ENCODE measurements at regions not wholly inside any gene's neighbourhood (a gene's known extent, or its start where the extent isn't known, plus 50 kb on each side); places are given as distances from the start of the nearest gene placed in this dataset.
"Not testable (repeated sequence)": the region's sequence is repeated elsewhere in the genome, so short reads cannot be mapped to it uniquely, and the experiment has no call there.

DNA sequence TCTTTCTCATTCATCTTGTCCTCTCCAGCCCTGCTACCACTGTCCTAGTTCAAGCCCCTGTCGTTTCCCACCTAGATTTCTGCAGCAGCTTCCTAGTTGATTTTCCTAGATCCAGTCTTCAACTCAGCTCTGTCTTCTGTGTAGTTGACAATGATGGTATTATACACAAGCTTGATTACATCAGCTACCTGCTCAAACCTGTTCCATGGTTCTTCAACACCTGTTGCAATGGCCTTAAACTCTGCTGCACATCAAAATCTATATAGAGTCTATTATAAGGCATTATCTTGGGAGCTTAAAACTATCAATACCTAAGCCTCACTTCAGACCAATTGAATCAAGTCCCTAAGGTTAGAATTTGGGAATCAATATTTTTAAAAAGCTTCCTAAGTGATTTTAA is 71.7 kb upstream of the PELI2 start:
- H3K4me1 Mint-ChIP-seq, result no peaks in the 10 kb centered on the region
- DNase-seq, result no peak
- no peak overlapping the region for H3K4me3 Mint-ChIP-seq
- POLR2A ChIA-PET, result no interaction called here
- no peak for ATAC-seq
- no peaks in the 10 kb centered on the region for H3K9me3 Mint-ChIP-seq
- no peak overlapping the region for H3K27ac Mint-ChIP-seq
- H3K27me3 Mint-ChIP-seq, result peaks cover 0 to 13% (median 6%) of the 10 kb centered on the region in 5 donors
- H3K36me3 Mint-ChIP-seq, result no peaks in the 10 kb centered on the region

DNA sequence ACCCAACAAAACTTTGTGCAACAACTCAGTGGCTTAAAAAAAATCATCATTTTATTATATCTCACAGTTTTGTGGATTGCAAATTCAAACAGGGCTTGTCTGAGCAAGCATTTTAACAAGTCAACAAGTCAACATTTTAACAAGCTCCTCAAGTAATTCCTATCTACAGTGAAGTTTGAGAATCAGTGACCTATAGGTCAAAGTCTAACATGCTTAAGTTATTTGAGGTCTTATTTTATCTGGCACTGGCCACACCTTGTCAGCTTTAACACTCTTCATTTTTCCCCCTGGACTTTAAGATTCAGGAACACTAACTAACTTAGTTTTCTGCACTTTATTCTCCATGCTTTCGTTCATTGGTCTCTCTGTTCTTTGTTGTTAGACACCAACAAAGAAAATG is 71.2 kb upstream of the PELI2 start:
- Mint-ChIP-seq H3K4me3 (no peak overlapping the region), H3K27ac (no peak overlapping the region), H3K9me3 (no peaks in the 10 kb centered on the region), H3K36me3 (no peaks in the 10 kb centered on the region), H3K27me3 (peaks cover 0 to 13% (median 5%) of the 10 kb centered on the region in 5 donors), H3K4me1 (no peaks in the 10 kb centered on the region)
- ATAC-seq (no peak), DNase-seq (no peak)
- POLR2A ChIA-PET, result no interaction called here

DNA sequence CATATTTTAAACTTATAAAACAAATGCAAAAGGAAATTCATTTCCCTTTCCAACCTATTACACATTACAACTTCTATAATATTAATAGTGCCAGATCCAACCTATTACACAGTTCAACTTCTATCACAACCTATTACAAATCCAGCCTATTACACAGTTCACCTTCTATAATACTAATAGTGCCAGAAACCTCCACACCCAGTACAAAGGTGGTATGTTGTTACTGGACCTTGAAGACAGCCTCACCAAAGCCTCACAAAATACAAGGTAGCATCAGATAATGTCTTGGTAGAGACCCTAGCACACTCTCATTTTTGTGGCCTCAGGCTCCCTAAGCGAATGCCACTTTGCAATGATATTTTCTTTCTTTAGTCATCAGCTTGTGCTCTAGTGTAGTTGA is 68.7 kb upstream of the PELI2 start:
- H3K27me3 Mint-ChIP-seq, result peaks cover 0 to 9% (median 5%) of the 10 kb centered on the region in 5 donors
- POLR2A ChIA-PET, result no interaction called here
- no peak for DNase-seq
- no peak for ATAC-seq
- H3K9me3 Mint-ChIP-seq, result no peaks in the 10 kb centered on the region
- H3K36me3 Mint-ChIP-seq, result no peaks in the 10 kb centered on the region
- H3K27ac Mint-ChIP-seq, result no peak overlapping the region
- H3K4me3 Mint-ChIP-seq, result no peak overlapping the region
- H3K4me1 Mint-ChIP-seq, result no peaks in the 10 kb centered on the region

DNA sequence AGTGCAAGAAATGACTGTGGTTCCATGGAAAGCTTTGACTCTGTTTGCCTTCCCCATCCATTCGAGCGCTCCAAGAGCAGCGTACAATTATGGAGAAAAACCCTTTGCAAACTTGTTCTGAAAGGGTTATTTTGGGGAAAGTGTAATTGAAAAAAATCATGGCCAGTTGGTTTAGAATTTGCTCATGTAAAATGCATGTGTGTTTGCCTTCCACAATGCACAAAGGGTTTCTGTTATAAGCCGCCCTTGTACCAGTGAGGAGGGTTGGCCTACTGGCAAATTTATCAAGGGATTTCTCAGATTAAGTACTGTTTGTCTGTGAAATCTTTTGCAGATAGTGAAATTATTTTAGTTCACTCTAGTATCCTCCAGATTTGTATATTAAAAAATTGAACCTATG is 62.7 kb upstream of the PELI2 start:
- Mint-ChIP-seq H3K9me3 (no peaks in the 10 kb centered on the region), H3K36me3 (no peaks in the 10 kb centered on the region), H3K4me3 (no peak overlapping the region), H3K4me1 (no peaks in the 10 kb centered on the region), H3K27ac (no peak overlapping the region), H3K27me3 (peaks cover 3 to 38% (median 15%) of the 10 kb centered on the region in 5 donors)
- POLR2A ChIA-PET, result no interaction called here
- ATAC-seq (no peak), DNase-seq (no peak)

DNA sequence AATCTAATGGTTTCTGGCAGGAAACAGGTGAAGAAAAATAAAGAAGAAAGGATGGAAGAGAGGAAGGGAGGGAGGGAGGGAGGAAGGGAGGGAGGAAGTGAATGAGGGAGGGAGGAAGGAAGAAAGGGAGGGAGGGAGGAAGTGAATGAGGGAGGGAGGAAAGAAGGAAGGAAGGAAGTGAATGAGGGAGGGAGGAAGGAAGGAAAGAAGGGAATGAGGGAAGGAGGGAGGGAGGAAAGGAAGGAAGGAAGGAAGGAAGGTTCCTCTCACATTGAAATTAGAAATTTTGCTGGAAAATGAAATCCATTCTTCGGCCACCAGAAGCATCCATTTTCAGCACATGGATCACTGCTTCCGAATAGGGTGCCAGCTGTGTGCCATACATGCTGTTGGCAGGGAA is 62.2 kb upstream of the PELI2 start:
- H3K9me3 Mint-ChIP-seq, result no peaks in the 10 kb centered on the region
- H3K27ac Mint-ChIP-seq, result no peak overlapping the region
- POLR2A ChIA-PET, result no interaction called here
- H3K4me1 Mint-ChIP-seq, result no peaks in the 10 kb centered on the region
- ATAC-seq (no peak), DNase-seq (no peak)
- no peaks in the 10 kb centered on the region for H3K36me3 Mint-ChIP-seq
- no peak overlapping the region for H3K4me3 Mint-ChIP-seq
- H3K27me3 Mint-ChIP-seq, result peaks cover 3 to 43% (median 18%) of the 10 kb centered on the region in 5 donors

DNA sequence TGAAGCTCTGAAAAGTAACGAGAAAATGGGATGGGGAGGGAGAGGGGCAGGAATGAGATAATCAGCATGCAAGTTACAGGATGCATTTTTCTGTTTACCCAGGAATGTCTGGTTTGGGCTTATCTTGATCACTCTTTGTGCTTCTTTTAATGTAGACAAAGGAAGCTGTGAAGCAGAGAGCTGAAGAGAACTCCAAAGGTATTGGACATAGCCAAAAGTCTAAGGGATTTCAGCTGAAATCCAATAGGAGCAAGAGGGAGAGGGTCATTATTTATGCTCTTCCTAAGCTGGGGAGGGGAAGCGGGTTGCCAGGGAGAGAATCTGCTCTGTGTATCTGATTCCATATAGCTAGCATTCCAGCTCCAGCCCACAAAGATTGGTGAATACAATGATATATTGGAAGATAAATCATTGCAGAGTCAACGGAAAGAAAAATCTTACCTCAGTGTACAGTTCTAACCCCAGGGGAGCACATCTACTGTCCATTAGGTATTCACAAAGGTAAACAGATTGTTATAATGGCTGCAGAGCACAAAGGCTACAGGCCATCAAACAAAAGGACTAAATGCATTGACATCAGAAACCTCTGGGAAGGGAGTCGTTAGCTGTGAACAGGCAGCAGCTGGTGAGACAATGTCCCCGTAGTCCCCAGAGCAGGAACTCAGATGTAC is 61.0 kb upstream of the PELI2 start:
- Mint-ChIP-seq H3K4me3 (no peak overlapping the region), H3K4me1 (no peaks in the 10 kb centered on the region), H3K9me3 (no peaks in the 10 kb centered on the region), H3K36me3 (no peaks in the 10 kb centered on the region), H3K27me3 (peaks cover 3 to 46% (median 17%) of the 10 kb centered on the region in 5 donors), H3K27ac (no peak overlapping the region)
- DNase-seq (no peak), ATAC-seq (no peak)
- POLR2A ChIA-PET, result no interaction called here

DNA sequence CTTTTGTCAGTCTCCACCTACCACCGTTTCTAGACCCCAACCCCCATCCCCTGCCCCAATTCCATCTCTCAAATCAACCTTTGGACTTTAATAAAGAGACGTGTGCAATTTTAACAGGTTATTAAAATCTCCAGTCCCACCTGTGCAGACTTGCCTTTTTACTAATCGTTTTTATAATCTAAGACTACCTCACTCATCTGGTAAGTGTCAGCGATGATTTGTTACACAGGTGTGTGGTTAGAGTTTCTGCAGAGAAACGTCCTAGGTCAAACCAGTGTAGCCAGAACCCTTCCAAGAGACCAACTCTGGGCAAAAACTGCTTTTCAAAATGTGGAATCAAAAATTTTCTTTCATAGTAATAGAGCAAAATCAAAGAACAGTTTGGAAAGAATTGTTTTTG is 60.4 kb upstream of the PELI2 start:
- Mint-ChIP-seq H3K27ac (no peak overlapping the region), H3K9me3 (no peaks in the 10 kb centered on the region), H3K4me1 (no peaks in the 10 kb centered on the region), H3K36me3 (no peaks in the 10 kb centered on the region), H3K4me3 (no peak overlapping the region), H3K27me3 (peaks cover 3 to 46% (median 17%) of the 10 kb centered on the region in 5 donors)
- POLR2A ChIA-PET, result no interaction called here
- ATAC-seq, result no peak
- DNase-seq, result no peak

DNA sequence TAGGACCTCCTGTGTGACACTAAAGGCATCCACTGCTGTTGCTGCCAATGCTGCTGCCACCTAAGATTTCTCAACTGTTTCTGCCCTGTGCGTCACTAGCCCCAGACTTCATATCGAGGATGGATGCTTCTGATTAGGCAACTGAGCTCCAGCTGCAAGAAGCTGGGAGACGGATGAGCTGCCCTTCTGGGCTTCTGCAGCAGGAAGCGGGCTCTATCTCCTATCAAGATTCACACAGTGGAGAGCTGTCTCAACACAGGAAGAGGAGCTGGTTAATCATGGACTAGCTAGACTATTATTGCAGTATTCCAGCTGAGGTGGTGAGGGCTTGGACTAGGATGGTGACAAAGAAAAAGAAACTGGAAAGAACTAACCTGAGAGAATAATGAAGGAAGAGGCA is 59.2 kb upstream of the PELI2 start:
- H3K4me3 Mint-ChIP-seq, result no peak overlapping the region
- no peak for ATAC-seq
- no peak for DNase-seq
- H3K4me1 Mint-ChIP-seq, result no peaks in the 10 kb centered on the region
- no peaks in the 10 kb centered on the region for H3K9me3 Mint-ChIP-seq
- peak overlapping the region in 1 of 10 donors; percentile 45 for H3K27ac Mint-ChIP-seq
- H3K27me3 Mint-ChIP-seq, result peaks cover 3 to 46% (median 17%) of the 10 kb centered on the region in 5 donors
- POLR2A ChIA-PET, result no interaction called here
- no peaks in the 10 kb centered on the region for H3K36me3 Mint-ChIP-seq

DNA sequence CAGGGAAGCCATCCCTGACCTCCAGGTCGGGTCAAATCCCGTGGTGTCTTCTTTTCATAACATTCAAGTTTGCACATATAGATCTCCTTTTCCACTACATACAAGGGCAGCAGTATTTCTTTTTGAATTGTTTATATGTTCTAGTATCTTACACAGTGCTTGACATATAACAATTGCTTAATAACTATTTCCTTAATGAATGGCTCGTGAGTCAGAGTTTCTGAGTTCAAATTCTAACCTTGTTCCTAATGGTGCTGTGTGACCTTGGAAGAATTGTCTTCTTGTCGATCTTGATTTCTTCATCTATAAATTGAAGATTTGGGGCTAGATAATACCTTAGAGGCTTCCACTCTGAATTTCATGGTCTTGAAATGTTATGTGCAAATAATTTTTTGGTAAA is 57.2 kb upstream of the PELI2 start:
- POLR2A ChIA-PET, result no interaction called here
- no peak for ATAC-seq
- peaks cover 6 to 34% (median 13%) of the 10 kb centered on the region in 5 donors for H3K27me3 Mint-ChIP-seq
- no peak overlapping the region for H3K27ac Mint-ChIP-seq
- H3K9me3 Mint-ChIP-seq, result no peaks in the 10 kb centered on the region
- no peaks in the 10 kb centered on the region for H3K4me1 Mint-ChIP-seq
- H3K4me3 Mint-ChIP-seq, result no peak overlapping the region
- H3K36me3 Mint-ChIP-seq, result no peaks in the 10 kb centered on the region
- DNase-seq, result no peak

DNA sequence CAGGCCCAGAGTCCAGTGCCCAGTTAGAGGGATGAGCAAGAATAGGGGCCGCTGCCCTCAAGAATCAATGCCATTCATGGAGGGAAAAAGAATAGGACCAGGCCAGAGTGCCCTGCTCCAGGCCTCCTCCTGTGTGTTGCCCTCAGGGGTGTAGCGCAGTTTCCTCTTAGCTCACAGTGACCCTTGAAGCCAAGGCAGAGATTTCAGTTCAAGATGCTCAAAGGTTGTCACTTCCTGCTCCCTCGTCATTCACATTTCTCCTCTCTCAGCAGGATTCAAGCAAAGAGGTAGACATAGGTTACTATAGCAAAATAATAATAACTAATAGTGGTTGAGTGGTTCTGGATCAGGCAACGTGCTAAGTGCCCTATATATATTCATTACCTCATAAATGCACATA is 55.1 kb upstream of the PELI2 start:
- Mint-ChIP-seq H3K36me3 (no peaks in the 10 kb centered on the region), H3K9me3 (no peaks in the 10 kb centered on the region), H3K27me3 (peaks cover 6 to 32% (median 13%) of the 10 kb centered on the region in 5 donors), H3K4me1 (no peaks in the 10 kb centered on the region), H3K4me3 (no peak overlapping the region), H3K27ac (no peak overlapping the region)
- POLR2A ChIA-PET, result no interaction called here
- DNase-seq (no peak), ATAC-seq (no peak)

DNA sequence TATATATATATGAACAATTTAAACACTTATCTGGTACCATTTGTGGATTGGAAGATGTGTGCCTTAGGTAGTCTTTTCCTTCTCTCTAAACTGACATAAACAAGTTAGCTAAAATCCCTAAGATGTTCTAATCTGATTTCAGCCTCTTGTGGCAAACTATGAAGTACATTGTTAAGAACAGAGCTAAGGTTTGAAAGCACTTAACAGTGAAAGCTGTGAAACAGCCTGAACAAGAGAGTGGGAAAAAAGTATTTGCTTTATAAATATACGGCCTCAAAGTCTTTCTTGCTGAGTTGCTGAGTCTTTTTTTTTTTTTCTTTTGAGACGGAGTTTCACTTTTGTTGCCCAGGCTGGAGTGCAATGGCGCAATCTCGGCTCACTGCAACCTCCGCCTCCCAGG is 53.7 kb upstream of the PELI2 start:
- POLR2A ChIA-PET, result no interaction called here
- ATAC-seq, result no peak
- Mint-ChIP-seq H3K4me3 (no peak overlapping the region), H3K27me3 (peaks cover 2 to 18% (median 10%) of the 10 kb centered on the region in 5 donors), H3K27ac (no peak overlapping the region), H3K36me3 (no peaks in the 10 kb centered on the region), H3K4me1 (no peaks in the 10 kb centered on the region), H3K9me3 (no peaks in the 10 kb centered on the region)
- DNase-seq, result no peak

DNA sequence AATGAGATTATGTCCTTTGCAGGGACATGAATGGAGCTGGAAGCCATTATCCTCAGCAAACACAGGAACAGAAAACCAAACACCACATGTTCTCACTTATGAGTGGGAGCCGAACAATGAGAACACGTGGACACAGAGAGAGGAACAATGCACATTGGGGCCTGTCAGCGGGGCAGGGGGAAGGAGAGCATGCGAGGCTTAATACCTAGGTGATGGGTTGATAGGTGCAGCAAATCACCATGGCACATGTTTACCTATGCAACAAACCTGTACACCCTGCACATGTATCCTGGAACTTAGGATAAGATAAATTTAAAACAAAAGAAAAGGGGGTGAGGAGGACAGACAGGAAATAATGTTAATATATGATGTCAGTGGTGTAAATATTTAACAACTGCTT is 53.0 kb upstream of the PELI2 start:
- H3K27ac Mint-ChIP-seq, H3K36me3 Mint-ChIP-seq: not testable (repeated sequence)

DNA sequence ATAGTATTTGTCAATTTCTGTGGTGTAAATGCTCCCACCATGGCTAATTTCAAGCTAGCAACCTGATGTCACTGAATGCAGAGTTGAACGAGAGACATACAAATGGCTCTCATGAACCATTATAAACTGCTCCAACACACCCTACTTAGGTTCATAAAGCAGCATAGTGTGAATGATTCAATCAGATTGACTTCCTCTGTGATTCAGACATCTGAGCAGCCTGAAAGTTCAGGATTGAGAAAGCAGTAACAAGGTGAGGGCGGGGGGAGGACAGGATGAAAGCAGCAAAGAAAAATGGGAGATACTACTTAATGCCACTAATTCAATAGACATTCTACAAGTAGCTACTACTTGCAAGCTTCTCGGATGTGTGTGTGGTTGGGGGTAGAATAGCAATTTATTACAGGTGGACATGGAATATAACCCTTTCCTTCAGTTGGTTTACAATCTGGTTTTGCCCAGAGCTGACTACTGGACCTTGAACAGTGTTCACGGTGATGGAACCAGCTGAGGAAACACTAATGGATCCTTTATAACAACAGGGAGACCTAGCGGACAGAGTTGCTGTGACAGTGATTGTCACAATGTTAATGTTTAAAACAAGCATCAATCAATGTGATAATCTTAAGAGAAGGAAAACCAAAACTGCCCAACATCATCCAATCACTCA is 52.5 kb upstream of the PELI2 start:
- Mint-ChIP-seq H3K36me3 (no peaks in the 10 kb centered on the region), H3K4me1 (no peaks in the 10 kb centered on the region), H3K27me3 (peaks cover 2 to 6% (median 4%) of the 10 kb centered on the region in 5 donors), H3K9me3 (no peaks in the 10 kb centered on the region), H3K4me3 (no peak overlapping the region), H3K27ac (peak overlapping the region in 1 of 10 donors; percentile 26)
- ATAC-seq (no peak), DNase-seq (no peak)
- POLR2A ChIA-PET, result no interaction called here

More for the DNA sequence above, 53.0 kb upstream of the PELI2 start:
- H3K4me3 Mint-ChIP-seq, ATAC-seq, H3K4me1 Mint-ChIP-seq, DNase-seq, H3K9me3 Mint-ChIP-seq, POLR2A ChIA-PET: not testable (repeated sequence)
- peaks cover 2 to 11% (median 5%) of the 10 kb centered on the region in 5 donors for H3K27me3 Mint-ChIP-seq

Measured in naive thymus-derived CD8-positive, alpha-beta T cell (primary cell).